ENCODE measurements at regions not wholly inside any gene's neighbourhood (a gene's known extent, or its start where the extent isn't known, plus 50 kb on each side); places are given as distances from the start of the nearest gene placed in this dataset.

- H3K4me3 ChIP-seq, result no peak overlapping the region
- intact Hi-C loops (cut with micrococcal nuclease; ENCODE audit: unreplicated experiment) (no loop called here), in situ Hi-C loops (cut with MboI) (no loop called here)
- no peaks in the 10 kb centered on the region; the same call in 2 of the 3 replicates for H3K9me3 ChIP-seq (replicated peaks; ENCODE audit: control insufficient read depth, insufficient read depth, low read length)
- ChIA-PET SMC1A (ENCODE audit: uncharacterized antibody, unreplicated experiment) (no interaction called here), POLR2A (no interaction called here), RAD21 (ENCODE audit: unreplicated experiment) (no interaction called here), CTCF (no interaction called here)
- no peak for TF ChIP-seq SP1 (IDR thresholded peaks at IDR 0.05; ENCODE audit: low read depth, low read length)
- TF ChIP-seq MYB (IDR thresholded peaks at IDR 0.05; ENCODE audit: borderline replicate concordance, low read depth, low read length), result no peak
- TF ChIP-seq ZNF592 (IDR thresholded peaks at IDR 0.05), result no peak
- TF ChIP-seq EGR1 (IDR thresholded peaks at IDR 0.05; ENCODE audit: borderline replicate concordance in 1 of 2, low read depth in 2 of 2, low read length in 2 of 2), result no peak
- no peak for TF ChIP-seq YY1 (IDR thresholded peaks at IDR 0.05; ENCODE audit: low read depth, low read length)
- no peak for TF ChIP-seq CBX3 (IDR thresholded peaks at IDR 0.05; ENCODE audit: borderline replicate concordance, low read depth)
- no peak for TF ChIP-seq FOXM1 (IDR thresholded peaks at IDR 0.05; ENCODE audit: low read depth, low read length)
- TF ChIP-seq ZNF24 (IDR thresholded peaks at IDR 0.05), result no peak
- no peak for TF ChIP-seq MAX (IDR thresholded peaks at IDR 0.05; ENCODE audit: low read depth, low read length)
- no peak for TF ChIP-seq RELA (IDR thresholded peaks at IDR 0.05; ENCODE audit: borderline replicate concordance, partially characterized antibody)
- TF ChIP-seq HDAC6 (IDR thresholded peaks at IDR 0.05; ENCODE audit: unreplicated experiment), result no peak
- no peak for TF ChIP-seq YBX1 (IDR thresholded peaks at IDR 0.05)
- TF ChIP-seq FOS (IDR thresholded peaks at IDR 0.05; ENCODE audit: borderline replicate concordance, extremely low read depth, insufficient read length), result no peak
- H3K4me2 ChIP-seq (ENCODE audit: control insufficient read depth, insufficient read depth), result no peak overlapping the region
- H4K20me1 ChIP-seq (ENCODE audit: control insufficient read depth, insufficient read depth), result no peaks in the 10 kb centered on the region
- no peak overlapping the region for H2AFZ ChIP-seq (ENCODE audit: control insufficient read depth, low read depth, low read length)
- no peaks in the 10 kb centered on the region for H3K36me3 ChIP-seq (ENCODE audit: control insufficient read depth in 2 of 2, insufficient read depth in 2 of 2, low read length in 1 of 2)
- no peak for FAIRE-seq
- DNase-seq (ENCODE audit: low read depth, low spot score), result no peak
- WGBS (ENCODE audit: insufficient coverage, insufficient replicate concordance, low lambda C conversion rate, missing lambda C conversion rate), result 30% methylated on average over 9 of the region's 9 CpGs
- H3K27ac ChIP-seq (ENCODE audit: control insufficient read depth, insufficient read depth), result no peak overlapping the region
- H3K9ac ChIP-seq (ENCODE audit: control insufficient read depth, insufficient read depth, low read length), result no peak overlapping the region
- no peak for ATAC-seq
- H3K27me3 ChIP-seq (replicated peaks in 1 of 2; ENCODE audit: control insufficient read depth in 2 of 2, insufficient read depth in 2 of 2, low read length in 1 of 2), result no peaks in the 10 kb centered on the region; a peak in 2 of 4 replicates
- H3K79me2 ChIP-seq (ENCODE audit: control insufficient read depth, insufficient read depth, low read length), result no peaks in the 10 kb centered on the region
- H3K4me1 ChIP-seq (ENCODE audit: control insufficient read depth, insufficient read depth, low read length), result no peaks in the 10 kb centered on the region
- no TSS peak for BruUV-seq (replicated peaks)
Measured at GRCh38 chr16:73610160-73610559, 562.2 kb upstream of the ZFHX3 start.
